ENCODE measurements at regions not wholly inside any gene's neighbourhood (a gene's known extent, or its start where the extent isn't known, plus 50 kb on each side); places are given as distances from the start of the nearest gene placed in this dataset.

DNA sequence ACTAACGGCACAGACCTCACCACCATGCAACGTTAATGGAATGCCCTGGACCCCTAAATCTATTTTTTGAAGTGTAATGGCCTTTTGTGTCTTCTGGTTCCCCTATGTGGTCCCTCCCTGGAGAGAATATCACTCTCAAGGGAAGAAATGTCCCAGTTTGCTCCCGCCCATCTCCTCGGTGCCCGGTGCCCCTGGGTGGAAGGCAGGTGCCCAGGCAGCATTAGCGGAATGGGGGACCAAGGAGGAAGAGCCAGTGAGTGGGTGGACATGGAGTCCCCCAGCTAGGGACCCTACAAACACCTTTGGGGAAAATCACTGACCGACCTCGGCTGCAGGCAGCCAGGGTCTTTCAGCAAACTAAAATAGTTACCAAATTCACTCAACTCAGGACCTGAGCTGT lies 212.1 kb upstream of the RTL1 start:
- no peak for DNase-seq (ENCODE audit: low read depth in 2 of 3, low spot score in 2 of 3)

DNA sequence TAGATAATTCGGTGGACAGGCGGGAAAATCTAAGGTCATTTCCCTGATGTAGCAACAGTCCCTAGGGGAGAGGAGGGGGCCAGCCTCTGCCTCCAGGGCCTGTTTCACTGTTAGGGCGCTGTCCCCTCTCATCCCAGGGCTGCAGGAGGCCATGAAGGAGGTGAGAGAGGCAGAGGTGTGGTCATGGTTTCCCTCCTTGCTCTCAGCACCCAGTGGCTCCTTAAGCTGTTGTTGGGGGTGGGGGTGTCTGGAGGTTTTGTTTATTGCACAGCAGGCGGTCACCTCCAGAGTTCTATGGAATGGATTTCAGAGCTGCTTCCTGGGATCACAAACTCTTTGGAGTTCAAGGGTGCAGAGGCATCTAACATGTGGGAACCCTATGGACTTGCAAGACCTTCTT lies 212.5 kb upstream of the RTL1 start:
- DNase-seq (ENCODE audit: low read depth in 2 of 3, low spot score in 2 of 3): no peak

DNA sequence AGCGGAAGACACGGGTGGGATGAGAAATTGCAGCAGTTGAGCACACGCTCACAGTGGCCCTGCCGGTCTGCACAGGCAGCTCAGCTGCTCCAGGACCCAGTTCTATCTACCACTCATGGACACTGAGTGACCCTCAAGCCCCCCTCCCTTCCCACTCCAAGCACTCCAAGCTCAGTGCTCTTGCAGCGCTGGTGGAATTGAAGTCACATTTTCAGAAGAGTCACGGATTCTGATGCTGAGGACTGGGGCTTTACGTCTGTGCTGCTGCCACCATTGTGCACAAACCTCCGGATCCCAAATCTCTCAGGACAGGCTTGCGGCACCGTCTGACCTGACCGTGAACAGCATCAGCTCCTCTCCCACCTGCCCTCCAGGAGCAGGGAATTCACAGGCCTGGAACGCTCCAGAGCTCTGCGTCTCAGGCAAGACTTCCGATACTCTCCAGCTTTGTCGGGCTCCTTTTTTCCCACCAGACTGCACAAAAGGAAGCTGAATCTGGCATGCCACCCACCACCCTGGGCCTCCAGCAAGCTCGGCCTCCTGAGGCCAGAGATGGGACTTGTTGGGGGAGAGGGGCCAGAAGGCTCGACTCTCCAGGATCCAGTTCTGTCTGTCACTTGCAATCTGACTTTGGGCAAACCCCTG lies 213.1 kb upstream of the RTL1 start:
- no peak for DNase-seq (ENCODE audit: low read depth in 2 of 3, low spot score in 2 of 3)

DNA sequence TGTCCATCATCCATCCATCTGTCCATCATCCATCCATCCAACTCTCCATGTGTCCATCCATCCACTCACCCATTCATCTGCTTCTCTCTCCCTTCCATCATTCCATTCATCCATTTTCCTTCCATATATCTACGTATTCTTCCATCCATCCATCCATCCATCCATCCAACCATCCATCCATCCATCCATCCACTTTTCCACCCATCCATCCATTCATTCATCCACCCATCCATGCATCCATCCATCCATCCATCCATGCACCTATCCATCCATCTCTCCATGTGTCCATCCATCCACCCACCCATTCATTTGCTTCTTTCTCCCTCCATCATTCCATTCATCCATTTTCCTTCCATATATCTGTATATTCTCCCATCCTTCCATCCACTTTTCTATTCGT lies 214.0 kb upstream of the RTL1 start:
- DNase-seq (ENCODE audit: low read depth in 2 of 3, low spot score in 2 of 3): no peak

DNA sequence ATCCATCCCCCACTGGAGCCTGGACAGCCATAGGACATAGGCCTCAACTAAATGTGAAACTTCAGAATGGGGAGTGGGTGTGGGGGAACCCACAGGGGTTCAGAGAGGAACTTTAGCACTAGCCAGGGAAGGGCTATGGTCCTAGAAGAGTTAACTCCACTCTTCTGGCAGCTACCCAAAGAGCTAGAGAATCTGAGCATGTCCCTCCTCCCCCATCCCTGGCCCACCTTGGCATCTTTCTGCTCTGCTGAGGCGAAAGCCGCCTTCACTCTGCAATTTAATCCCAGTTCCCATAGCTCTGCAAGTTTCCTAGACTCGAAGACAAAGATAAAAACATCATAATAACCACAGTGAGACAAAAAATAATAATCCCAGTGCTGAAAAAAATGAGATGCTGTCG lies 214.7 kb upstream of the RTL1 start:
- DNase-seq (ENCODE audit: low read depth in 2 of 3, low spot score in 2 of 3): no peak

DNA sequence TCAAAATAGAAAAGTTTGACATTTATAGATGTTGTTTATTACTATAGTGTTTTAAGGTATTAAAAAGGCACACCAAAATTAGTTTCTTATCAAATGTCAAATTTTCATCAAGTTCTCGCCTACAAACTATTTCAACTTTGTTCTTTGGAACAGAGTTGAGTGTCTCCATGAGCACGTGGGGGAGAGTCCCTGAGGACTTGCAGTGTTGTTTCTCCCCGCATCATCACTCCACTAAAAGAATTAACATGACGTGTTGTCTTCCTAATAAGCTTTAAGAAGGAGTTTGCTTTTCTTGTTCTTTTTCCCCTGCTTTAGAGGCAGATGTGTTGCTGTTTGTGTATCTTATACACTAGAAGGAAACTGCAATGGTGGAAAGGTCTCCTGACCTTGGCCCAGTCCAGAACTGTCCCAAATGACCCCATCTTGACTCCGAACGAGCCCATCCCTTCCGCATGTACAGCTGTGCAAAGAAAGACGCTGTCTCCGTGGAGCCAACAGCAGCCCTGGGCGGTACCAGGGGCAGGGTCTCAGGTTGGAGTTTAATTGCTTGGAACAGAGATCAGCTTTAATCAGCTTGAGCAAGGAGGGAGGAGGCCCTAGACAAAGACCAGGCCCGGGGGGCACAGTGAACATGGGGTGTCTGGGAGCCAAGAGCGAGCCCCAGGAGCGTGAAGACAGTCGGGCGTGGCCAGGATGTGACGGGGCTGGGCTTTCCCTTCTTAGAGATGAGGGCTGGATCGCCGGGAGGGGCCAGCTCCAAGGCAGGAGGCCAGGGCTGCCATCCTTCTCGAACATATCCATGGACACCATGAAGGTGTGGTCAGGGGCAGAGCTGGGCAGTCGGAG lies 215.4 kb upstream of the RTL1 start:
- no peak for DNase-seq (ENCODE audit: low read depth in 2 of 3, low spot score in 2 of 3)

DNA sequence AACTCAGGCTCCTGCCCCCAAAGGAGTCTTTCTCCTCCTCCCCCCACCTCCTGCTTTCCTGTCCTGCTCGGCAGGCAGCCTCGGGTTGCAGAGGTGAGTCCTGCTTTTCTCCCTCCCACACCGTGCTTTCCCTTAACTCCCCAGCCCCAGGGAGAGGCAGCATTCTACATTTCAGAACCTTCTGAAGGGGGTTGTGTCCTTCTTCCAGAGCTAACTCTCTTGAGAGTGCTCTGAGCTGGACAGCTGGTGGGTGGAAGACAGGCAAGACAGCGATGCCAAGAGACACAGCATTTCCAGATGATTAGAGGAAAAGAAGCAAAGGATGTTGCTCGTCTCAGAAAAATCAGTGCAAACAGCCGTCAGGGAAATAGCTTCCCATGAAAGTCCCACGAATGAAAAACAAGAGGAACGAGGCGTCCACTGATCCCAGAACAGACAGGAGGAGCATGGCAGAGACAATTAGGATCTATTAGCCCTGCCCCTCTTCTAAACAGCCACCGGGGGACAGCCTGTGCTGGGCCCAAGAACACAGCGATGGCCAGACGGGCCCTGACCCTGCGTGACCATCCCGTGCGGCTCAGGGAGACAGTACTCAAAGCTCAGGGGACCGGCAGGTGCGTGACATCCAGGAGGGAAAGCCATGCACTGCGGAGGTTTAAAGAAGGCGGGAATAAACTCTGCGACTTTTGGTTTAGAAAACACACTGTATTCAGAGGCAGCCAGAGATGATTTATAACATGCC lies 216.5 kb upstream of the RTL1 start:
- DNase-seq (ENCODE audit: low read depth in 2 of 3, low spot score in 2 of 3): no peak

DNA sequence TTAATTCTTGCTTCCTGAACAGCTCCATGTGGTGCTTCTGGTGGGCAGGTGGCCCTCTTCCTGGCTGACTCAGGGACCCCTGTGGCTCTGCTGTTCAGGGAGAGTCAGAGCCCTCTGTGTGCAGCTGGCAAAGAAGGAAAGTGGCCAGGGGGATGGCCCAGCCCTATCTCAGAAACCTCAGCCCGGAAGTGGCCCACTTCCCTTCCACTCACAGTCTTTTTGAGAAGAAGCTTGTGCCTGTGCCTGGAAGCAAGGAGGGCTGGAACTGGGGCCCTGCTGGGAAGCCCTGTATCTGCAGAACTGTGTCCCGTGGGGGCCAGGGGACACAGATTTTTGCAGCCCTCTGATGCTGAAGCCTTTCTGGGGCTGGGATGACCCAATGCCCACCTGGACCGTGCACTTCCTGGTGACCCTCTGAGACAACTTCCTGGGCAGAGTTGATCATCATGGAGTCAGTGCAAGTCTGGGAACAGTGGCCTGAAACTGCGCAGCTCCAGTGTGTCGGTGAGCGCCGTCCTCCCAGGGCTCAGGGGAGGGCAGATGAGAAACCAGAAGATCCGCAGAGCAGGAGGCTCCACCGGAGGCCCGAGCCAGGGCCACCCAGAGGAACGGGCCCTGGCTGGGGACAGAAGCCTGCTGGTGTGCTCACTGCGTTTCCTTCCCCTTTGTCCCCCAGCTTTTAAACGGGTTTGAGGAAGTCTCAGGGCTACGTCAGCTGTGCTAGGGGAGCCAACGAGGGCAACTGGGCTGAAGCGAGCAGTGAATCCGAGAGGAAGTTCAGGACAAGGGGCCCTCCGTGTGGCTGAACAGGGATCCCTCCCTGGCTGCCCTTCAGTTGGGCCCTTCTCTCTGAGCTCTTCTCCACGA lies 217.4 kb upstream of the RTL1 start:
- DNase-seq (ENCODE audit: low read depth in 2 of 3, low spot score in 2 of 3): peak in 2 of 3 donors; percentile 90 to 95

DNA sequence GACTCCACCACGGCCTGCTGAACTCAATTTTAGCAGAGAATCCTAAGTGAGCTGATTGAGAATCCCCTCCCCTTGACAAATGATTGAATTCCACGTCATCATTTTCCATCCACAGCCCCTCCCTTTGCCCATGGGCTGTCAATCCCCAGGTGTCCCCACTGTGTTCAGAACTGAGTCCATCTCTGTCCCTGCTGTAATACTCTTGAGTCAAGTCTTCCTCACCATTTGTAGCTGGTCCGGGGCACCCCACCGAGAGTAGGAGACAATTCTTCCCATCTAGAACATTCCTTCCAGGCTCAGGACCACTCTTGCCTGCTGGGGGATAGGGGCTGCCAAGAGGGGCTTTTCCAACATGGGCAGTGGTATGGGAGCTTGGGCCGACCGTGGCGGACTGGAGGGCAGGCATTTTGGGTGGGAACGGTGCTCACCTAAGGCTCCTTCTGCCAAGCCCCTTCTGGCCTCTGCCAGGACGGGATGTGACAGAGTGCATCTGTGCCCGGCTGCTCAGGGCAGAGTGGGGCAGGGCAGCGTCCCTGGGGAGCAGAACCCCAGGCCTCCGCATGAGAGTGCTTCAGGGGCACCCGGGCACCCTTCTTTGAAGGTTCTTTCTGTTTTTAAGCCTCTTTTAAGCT lies 218.1 kb upstream of the RTL1 start:
- no peak for DNase-seq (ENCODE audit: low read depth in 2 of 3, low spot score in 2 of 3)

DNA sequence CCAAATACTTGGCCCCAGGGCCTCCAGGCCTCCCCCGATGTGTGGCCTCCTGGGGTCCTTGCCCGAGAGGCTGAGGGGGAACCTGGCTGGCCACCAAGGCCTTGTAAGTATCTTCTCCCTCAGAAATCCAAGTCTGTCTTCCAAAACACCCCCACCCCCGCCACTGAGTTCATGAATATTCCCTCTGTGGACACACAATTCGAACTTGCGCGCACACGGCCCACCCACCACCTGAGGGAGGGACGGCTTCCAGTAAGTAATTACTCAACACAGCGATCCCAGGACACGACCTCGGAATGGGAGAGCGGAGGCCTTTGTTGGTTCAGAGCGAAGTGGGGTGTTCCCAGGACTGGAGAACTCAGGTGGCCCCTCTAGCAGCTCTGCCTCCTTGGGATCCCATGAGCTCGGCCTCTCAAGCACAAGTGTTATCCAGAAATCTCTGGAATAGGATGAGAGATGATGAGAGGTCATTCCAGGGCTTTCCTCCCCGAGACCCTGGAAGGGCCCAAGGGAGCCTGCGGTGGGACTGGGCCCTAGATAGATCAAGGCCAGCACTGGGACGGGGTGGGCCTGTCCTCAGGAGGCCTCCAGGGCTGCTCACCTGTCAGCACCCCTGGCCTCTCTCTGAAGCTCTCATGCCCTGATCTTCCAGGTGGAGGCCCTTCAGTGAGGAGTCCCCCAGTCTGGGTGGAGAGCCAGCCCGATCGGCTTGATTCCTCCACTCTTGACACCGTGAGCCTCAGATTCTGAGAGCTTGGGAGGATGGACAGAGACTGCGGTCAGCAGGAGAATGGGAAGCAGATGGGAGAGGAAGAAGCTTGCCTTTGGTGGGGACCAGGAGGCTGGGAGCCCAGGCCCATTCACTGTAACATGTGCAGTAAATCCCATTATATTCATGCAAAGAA lies 219.0 kb upstream of the RTL1 start:
- DNase-seq (ENCODE audit: low read depth in 2 of 3, low spot score in 2 of 3): no peak

DNA sequence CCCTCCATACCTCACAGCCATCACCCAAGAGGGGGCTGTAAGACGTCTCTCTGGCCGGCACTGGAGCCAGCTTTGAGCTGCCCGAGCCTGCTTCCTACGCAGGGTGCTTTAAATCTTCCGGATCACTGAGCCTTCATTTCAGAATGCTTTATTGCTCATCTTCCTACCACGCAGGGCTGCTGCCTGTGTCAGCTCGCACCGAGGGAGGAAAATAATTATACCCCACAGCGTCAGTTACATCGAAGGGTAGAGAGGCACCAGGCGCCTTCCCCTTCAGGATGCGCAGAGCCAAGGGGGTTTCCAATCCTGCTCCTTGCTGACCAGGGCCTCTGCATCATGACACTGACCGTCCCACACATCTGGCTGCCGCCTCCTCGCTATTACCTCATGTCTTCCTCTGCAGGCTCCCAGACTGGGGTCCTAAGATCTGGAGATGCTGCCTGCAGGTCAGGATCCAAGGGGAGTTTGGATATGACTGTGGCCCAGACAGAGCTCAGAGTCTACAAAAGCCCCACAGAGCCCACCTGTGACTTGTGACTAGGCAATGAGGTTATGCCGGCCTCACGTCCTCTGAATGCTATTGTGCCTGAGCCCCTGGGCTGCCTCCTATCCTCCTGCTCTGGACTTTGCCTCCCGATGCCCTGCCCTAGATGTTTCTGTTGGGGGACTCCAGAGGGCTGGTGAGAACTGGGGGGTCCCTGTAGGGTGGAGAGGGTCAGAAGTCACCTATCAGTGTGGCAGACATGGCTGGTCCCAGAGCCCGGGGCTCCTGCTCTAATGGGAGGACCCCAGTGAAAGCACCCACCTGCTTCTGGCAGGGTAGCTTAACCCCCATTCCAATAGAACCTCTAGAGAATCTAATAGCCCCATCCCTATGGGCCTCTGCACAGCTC lies 220.3 kb upstream of the RTL1 start:
- no peak for DNase-seq (ENCODE audit: low read depth in 2 of 3, low spot score in 2 of 3)

DNA sequence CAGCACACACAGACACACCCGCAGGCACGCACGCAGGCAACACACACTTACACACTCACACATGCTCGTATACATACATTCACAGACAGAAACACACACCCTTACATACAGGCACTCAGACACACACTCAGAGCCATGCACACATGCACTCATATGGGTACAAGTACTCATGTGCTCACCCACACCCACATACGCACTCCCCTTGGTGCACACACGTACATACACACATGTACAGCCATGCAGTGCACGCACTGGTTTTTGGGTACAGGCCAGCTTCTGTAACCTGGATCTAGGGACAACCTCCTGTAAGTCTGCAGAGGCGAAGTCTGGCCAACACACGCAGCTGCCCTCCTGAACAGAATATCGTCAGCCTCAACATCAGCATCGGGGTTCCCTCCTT lies 221.3 kb upstream of the RTL1 start:
- DNase-seq (ENCODE audit: low read depth in 2 of 3, low spot score in 2 of 3): no peak

DNA sequence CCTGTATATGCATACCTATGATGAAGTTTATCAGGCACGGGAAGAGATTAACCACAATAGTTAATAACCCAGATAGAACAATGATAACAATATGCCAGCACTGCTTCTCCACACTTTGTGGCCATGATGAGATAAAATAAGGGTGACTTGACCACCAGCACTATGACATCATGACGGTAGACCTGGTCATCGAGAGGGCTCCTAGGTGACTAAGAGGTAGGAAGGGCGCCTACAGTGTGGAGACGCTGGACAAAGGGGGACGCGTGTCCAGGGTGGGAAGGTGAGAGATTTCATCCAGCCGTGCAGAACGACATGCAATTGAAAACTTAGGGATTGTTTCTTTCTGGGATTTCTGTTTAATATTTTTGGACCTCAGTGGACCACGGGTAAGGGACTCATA lies 221.8 kb upstream of the RTL1 start:
- DNase-seq (ENCODE audit: low read depth in 2 of 3, low spot score in 2 of 3): no peak

DNA sequence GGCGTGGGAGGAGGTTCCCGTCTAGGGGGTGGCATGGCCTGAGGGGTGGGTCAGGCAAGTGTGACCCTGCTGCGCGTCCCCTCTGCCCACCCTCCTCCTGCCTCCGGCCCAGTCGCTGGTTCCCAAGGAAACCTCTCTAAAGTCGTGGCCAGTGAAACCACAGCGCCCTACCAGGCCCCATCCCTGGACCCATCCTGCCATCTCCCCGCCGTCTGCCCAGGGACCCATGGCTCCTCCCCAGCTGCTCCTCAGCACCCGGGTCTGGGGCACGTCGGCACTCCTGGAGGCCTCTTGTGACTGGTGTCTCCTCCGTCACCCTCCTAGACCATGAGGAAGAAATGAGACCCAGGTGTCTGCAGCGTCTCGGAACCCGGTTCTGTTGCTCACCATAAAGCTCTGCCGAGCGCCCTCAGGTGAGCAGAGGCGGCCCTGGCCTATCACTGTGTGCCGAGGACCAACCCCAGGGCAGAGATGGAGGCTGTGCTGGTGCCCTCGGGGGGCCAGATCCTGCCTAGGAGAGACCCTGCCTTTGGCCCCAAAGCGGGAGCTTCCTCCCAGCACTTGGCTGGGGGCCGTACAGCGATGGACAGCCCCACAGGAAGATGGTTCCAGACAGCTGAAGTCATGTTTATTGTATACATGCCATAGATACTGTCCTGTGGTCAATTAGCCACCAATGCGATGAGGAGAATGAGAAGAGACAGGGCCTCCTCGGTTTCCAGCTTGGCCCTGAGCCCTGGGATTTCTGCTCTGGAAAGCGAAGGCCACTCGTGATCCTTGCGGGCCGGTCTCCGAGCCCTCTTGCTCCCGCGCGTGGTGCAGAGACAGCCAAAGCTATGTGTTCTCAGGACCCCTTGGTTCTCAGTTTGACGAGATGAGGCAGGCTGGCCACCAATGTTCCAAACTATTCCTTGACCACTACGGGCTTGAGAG lies 222.5 kb upstream of the RTL1 start:
- no peak for DNase-seq (ENCODE audit: low read depth in 2 of 3, low spot score in 2 of 3)

DNA sequence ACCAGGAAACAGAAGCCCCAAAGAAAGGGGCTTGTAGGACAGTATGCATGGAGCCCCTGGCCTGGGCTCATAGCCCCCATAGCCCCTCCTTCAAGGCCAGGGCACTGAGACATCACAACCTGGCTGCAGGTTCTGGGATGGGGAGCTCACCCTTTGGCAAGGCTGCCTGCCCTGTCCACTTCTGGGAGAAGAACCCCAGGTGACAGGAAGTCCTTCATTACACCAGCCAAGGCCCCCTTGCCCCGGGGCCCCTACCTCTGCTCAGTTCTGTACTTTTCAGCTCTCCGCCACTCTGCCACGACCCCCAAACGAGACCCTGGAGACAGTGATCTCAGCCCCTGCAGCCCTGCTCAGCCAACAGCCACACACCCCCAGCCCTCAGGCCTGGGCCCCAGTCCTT lies 223.2 kb upstream of the RTL1 start:
- DNase-seq (ENCODE audit: low read depth in 2 of 3, low spot score in 2 of 3): no peak

DNA sequence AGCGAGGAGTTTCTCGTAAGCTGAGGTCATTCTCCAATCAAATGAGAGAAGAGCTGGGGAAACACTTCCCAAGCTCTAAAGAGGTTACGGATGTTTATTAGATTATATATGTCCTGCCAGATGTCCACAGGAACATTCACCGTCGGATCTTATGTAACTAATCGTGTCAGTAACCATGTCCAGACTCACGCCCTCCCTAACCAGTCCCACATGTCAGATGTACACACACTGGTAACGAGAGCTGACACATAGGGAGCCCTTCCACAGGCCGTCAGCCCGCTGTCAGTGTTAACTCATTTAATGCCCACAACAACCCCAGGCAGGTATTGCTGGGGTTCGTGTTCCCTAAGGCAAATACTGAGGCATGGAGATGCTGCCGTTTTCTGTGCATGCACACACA lies 223.7 kb upstream of the RTL1 start:
- DNase-seq (ENCODE audit: low read depth in 2 of 3, low spot score in 2 of 3): no peak
